HG03354 (cell line): ENCODE measurements at regions not wholly inside any gene's neighbourhood (a gene's known extent, or its start where the extent isn't known, plus 50 kb on each side); places are given as distances from the start of the nearest gene placed in this dataset.

Source experiments
- ATAC-seq: cut with Tn5 transposase; IDR thresholded peaks from one replicate; pipeline ENCODE4 v1.9.1; 2021; ENCODE audit warnings: mild to moderate bottlenecking; ENCODE audit not compliant: unreplicated experiment, poor library complexity, severe bottlenecking

DNA sequence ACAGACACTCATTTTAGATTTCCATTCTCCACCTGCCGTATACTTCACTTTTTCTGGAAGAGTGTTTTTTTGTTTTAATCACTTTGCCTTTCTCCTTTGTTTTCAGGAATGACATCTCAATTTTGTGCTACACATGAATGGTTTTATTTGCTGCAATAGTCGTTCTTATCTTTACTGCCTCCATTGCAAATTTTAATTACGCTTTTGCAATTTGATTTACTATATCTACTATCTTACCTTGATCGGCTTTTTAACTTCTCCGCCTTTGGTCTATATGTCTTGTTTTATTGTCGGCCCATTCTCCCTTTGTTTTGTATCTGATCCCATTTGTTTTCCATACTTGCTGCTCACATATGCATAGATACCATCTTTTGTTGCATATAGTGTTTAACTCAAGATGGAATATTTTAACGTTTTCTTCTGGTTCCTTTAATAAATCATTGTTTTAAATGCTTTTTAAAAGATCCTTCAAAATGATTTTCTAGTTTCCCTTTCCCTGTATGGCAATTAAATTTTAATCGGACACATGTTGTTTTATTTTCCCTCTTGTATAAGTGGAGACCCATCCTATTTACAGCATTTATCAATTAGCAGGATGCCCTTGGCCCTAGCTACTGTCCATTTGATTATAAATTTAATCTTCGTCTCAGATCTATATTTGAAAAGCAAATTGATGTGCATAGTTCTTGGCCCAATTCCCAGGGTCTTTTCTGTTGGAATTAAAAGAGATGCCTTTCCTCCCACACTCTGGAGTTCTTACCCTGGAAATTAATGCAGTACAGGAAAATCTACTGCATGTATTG, 97.2 kb upstream of the CNTN4 start:
- ATAC-seq = no peak

DNA sequence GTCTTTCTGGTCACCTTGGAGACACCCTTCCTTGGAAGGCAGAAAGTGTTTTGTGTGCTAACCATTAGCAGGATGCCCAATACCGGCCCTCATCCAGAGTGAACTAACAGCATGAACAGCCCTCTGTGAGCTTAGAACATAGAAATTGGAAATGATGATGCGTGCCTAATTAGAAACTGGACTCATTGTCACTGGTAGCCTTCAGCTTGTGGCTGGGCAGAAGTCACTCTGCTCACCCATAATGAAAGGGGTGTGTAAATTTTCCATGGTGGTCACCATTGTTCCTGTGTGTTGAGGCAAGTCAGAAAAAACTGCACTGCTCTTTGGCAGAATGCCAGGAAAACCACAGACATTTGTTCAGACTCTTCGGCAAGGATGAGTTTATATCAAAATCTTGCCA, 74.7 kb upstream of the CNTN4 start:
- no peak for ATAC-seq

DNA sequence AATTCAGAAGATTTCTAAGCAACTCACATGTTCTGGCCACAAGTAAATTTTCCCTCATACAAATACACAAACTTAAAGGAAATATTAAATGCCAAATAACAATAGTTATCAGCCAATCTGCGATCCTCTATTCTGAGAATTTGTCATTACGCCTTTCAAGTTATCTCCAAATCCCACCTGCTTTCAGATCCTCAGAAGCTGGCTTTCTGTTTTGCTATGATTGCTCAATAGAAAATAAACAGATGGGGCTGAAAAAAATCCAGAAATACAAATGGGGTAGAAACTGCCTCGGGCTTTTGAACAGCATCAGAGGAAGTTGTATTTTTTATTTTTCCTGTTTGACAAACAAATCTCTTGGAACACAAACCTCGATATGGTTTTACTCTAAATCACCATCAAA, 74.0 kb upstream of the CNTN4 start:
- ATAC-seq = no peak

DNA sequence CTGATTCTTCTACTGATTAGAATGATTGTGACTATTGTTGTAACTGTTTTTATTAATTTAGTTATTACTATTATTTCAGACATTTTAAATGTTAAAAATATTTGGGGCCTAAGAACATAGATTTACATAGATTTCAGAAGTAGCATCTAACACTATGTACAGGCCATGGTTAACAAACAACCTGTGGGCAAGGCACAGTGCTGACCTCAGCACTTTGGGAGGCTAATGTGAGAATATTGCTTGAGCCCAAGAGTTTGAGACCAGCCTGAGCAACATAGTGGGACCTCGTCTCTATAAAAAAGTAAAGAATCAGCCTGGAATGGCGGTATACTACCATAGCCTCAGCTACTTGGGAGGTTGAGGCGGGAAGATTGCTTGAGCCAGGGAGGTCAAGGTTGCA, 69.1 kb upstream of the CNTN4 start:
- no peak for ATAC-seq

DNA sequence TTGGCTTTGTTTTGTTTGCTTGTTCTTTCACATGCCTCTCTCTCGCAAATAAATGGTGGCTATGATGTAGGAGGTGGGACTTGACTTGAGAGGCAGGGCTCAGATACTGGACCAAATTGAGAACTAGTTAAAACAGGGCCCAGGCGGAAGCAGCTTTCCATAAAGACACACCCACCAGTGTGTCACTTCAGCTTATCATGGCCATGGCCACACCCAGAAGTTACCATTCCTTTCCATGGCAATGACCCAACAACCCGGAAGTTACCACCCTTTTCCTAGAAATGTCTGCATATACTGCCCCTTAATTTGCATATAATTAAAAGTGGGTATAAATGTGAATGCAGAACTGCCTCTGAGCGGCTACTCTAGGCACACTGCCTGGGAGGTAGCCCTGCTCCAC, 62.6 kb upstream of the CNTN4 start:
- no peak for ATAC-seq

DNA sequence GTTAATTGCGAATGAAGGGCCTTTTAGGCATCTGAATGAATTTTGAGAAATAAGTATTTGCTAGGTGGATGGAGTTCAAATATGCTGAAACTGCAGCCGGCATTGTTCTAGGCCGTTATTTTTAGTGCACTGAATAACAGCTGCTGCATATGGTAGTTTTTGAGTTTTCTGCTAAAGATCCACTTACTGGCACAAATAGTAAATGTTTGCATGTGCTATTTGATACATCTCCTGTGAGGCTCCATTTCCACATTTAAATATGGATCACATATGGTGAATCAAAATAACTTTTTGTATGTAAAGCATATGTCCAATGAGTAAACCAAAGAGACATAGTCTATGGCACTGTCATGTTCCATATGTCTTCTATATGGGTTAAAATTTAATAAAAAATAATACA, 56.7 kb upstream of the CNTN4 start:
- no peak for ATAC-seq
